OCI-LY7 (cell line): ENCODE measurements at regions not wholly inside any gene's neighbourhood (a gene's known extent, or its start where the extent isn't known, plus 50 kb on each side); places are given as distances from the start of the nearest gene placed in this dataset.

ENCODE experiments used
- EZH2phosphoT487 ChIP-seq: fragments of 200-600 bp; sonication (generic); IDR thresholded peaks from 2 replicates; pipeline ENCODE4 v1.6.1; 2018; ENCODE audit warnings: low read depth, borderline replicate concordance, mild to moderate bottlenecking, mixed run types, antibody characterized with exemption, low read length, moderate library complexity, mixed read lengths
- TF ChIP-seq, protein P1 (sequence below): fragments of 200-600 bp; sonication (generic); conservative IDR thresholded peaks from 2 replicates; pipeline ENCODE4 v1.5.1; 2014; ENCODE audit warnings: mild to moderate bottlenecking, antibody characterized with exemption, low read length, moderate library complexity, mixed read lengths

DNA sequence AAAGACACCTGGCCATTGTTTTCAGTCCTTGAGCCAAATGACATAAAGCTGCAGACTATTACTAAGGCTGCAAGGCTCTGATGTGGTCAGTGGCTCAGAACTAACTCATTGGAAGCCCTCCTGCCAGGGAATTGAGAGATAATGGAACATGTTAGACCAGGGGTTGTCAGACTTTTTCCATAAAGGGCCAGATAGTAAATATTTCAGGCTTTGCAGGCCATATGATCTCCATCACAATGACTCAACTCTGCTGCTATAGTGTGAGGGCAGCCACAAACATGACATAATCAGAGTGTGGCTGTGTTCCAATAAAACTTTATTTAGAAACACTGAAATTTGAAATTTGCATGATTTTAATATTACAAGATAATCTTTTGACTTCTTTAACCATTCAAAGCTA is 140.3 kb downstream of the TMEM30B start:
- TF ChIP-seq, protein P1, sequence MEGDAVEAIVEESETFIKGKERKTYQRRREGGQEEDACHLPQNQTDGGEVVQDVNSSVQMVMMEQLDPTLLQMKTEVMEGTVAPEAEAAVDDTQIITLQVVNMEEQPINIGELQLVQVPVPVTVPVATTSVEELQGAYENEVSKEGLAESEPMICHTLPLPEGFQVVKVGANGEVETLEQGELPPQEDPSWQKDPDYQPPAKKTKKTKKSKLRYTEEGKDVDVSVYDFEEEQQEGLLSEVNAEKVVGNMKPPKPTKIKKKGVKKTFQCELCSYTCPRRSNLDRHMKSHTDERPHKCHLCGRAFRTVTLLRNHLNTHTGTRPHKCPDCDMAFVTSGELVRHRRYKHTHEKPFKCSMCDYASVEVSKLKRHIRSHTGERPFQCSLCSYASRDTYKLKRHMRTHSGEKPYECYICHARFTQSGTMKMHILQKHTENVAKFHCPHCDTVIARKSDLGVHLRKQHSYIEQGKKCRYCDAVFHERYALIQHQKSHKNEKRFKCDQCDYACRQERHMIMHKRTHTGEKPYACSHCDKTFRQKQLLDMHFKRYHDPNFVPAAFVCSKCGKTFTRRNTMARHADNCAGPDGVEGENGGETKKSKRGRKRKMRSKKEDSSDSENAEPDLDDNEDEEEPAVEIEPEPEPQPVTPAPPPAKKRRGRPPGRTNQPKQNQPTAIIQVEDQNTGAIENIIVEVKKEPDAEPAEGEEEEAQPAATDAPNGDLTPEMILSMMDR = no peak
- no peak for TF ChIP-seq EZH2phosphoT487
